ENCODE measurements at regions not wholly inside any gene's neighbourhood (a gene's known extent, or its start where the extent isn't known, plus 50 kb on each side); places are given as distances from the start of the nearest gene placed in this dataset.
A peak's percentile ranks its signal among the peaks of the same experiment; 100 is the strongest.

DNA sequence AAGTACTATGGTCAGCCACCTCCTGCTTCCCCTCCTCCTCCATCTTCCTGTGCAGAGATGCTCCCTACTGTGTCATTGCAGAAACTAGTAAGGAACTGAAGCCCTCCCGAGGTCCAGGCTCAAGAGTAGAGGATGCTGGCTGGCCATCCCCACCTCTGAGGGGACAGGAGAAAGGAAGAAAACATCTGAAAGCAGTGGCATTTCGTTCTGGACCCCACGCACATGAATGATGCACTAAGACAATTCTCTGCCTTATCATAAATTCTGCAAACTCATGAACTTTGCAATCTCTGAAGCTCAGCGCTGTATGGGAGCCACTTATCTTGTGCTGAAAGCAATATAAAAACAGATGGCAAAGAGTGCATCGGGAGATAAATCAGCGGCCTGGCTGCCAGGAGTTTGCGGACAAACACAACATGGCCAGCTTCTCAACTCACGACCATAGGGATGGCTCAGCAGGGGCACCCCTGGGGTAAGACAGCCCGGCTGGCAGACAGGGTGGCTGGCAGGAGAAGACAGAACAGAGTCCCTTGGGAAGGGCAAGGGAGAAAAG, 306.4 kb downstream of the NXPE2 start:
- peak in 1 of 8 donors; percentile 23 for ATAC-seq
- no peak overlapping the region for H3K4me3 ChIP-seq
- TF ChIP-seq, protein P1, sequence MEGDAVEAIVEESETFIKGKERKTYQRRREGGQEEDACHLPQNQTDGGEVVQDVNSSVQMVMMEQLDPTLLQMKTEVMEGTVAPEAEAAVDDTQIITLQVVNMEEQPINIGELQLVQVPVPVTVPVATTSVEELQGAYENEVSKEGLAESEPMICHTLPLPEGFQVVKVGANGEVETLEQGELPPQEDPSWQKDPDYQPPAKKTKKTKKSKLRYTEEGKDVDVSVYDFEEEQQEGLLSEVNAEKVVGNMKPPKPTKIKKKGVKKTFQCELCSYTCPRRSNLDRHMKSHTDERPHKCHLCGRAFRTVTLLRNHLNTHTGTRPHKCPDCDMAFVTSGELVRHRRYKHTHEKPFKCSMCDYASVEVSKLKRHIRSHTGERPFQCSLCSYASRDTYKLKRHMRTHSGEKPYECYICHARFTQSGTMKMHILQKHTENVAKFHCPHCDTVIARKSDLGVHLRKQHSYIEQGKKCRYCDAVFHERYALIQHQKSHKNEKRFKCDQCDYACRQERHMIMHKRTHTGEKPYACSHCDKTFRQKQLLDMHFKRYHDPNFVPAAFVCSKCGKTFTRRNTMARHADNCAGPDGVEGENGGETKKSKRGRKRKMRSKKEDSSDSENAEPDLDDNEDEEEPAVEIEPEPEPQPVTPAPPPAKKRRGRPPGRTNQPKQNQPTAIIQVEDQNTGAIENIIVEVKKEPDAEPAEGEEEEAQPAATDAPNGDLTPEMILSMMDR (IDR thresholded peaks at IDR 0.05) = no peak
- H3K36me3 ChIP-seq = no peaks in the 10 kb centered on the region
- no peak for DNase-seq
- H3K4me1 ChIP-seq = no peaks in the 10 kb centered on the region
- WGBS, 2 donors = 33 to 35% methylated on average over 9 of the region's 9 CpGs
- H3K9me3 ChIP-seq = no peaks in the 10 kb centered on the region
- no peaks in the 10 kb centered on the region for H3K27me3 ChIP-seq
- H3K27ac ChIP-seq = no peak overlapping the region
- intact Hi-C loops (cut with DNase I) = no loop called here

GRCh38 chr11:114986365-114986764, 308.0 kb downstream of the NXPE2 start:
- ATAC-seq = peak in 1 of 8 donors; percentile 54

GRCh38 chr11:114987186-114987760, 308.9 kb downstream of the NXPE2 start:
- H3K36me3 ChIP-seq = no peaks in the 10 kb centered on the region
- H3K4me1 ChIP-seq = no peaks in the 10 kb centered on the region
- ATAC-seq (peak in 1 of 8 donors; percentile 33), DNase-seq (no peak)
- TF ChIP-seq, protein P1 (IDR thresholded peaks at IDR 0.05) = no peak
- H3K4me3 ChIP-seq = no peak overlapping the region
- H3K9me3 ChIP-seq = no peaks in the 10 kb centered on the region
- 64 to 67% methylated on average over 10 of the region's 10 CpGs for WGBS, 2 donors
- no peak overlapping the region for H3K27ac ChIP-seq
- H3K27me3 ChIP-seq = no peaks in the 10 kb centered on the region
- intact Hi-C loops (cut with DNase I) = no loop called here

More at GRCh38 chr11:114986365-114986764, 308.0 kb downstream of the NXPE2 start:
- no peaks in the 10 kb centered on the region for H3K36me3 ChIP-seq
- intact Hi-C loops (cut with DNase I) = no loop called here
- no peaks in the 10 kb centered on the region for H3K27me3 ChIP-seq
- 79 to 80% methylated on average over 6 of the region's 6 CpGs for WGBS, 2 donors
- H3K9me3 ChIP-seq = no peaks in the 10 kb centered on the region
- DNase-seq = no peak
- H3K4me3 ChIP-seq = no peak overlapping the region
- no peaks in the 10 kb centered on the region for H3K4me1 ChIP-seq
- TF ChIP-seq, protein P1 (IDR thresholded peaks at IDR 0.05) = no peak
- H3K27ac ChIP-seq = no peak overlapping the region

DNA sequence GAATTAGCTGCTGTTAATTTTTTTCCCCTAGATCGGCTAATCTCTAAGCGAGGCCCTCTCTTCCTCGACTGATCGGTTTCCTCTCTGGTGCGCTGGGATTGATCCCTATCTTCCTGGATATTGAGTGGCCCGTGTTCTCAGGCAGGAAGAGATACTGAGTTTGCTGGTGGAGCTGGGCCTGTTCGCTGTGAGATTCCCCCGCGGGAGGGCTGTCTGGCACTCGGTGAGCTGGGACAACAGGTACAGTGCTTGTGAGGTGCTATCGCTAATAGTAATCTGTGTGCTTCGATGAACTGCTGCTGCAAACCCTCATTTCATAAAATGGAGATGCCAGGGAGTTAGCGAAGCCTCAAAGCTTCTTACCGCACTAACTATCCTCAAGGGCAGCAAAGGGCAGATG, 310.3 kb downstream of the NXPE2 start:
- Histone ChIP-seq H3K27me3 (no peaks in the 10 kb centered on the region), H3K36me3 (no peaks in the 10 kb centered on the region), H3K4me3 (no peak overlapping the region), H3K27ac (no peak overlapping the region), H3K4me1 (no peaks in the 10 kb centered on the region), H3K9me3 (no peaks in the 10 kb centered on the region)
- 73 to 78% methylated on average over 14 of the region's 14 CpGs for WGBS, 2 donors
- no peak for ATAC-seq
- intact Hi-C loops (cut with DNase I) = no loop called here
- TF ChIP-seq, protein P1 (IDR thresholded peaks at IDR 0.05) = no peak
- DNase-seq = no peak

Measured in heart right ventricle (tissue), 16 donors.